ENCODE measurements at regions not wholly inside any gene's neighbourhood (a gene's known extent, or its start where the extent isn't known, plus 50 kb on each side); places are given as distances from the start of the nearest gene placed in this dataset.

DNA sequence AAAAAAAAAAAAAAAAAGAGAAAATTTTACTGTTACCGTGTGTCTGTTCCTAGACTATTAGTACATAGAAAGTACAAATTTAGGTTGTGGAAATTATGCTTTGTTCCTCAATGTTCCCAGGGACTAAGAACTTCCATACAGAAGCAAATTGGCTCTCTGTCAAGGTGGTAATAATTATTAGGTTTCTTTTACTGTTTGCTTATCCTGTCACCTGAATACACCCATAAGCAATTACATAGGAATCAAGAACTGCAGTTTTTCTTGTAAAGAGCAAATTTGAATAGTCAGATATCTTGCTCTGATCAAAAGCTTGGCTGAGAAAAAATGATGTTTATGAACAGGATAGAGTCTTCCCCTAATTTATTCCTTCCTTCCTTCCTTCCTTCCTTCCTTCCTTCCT, 191.2 kb downstream of the AEBP2 start:
- TF ChIP-seq, protein P1, sequence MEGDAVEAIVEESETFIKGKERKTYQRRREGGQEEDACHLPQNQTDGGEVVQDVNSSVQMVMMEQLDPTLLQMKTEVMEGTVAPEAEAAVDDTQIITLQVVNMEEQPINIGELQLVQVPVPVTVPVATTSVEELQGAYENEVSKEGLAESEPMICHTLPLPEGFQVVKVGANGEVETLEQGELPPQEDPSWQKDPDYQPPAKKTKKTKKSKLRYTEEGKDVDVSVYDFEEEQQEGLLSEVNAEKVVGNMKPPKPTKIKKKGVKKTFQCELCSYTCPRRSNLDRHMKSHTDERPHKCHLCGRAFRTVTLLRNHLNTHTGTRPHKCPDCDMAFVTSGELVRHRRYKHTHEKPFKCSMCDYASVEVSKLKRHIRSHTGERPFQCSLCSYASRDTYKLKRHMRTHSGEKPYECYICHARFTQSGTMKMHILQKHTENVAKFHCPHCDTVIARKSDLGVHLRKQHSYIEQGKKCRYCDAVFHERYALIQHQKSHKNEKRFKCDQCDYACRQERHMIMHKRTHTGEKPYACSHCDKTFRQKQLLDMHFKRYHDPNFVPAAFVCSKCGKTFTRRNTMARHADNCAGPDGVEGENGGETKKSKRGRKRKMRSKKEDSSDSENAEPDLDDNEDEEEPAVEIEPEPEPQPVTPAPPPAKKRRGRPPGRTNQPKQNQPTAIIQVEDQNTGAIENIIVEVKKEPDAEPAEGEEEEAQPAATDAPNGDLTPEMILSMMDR (IDR thresholded peaks at IDR 0.05) = no peak
- TF ChIP-seq POLR2A (IDR thresholded peaks at IDR 0.05) = no peak

Measured in heart left ventricle (tissue), 13 donors.